ENCODE measurements at regions not wholly inside any gene's neighbourhood (a gene's known extent, or its start where the extent isn't known, plus 50 kb on each side); places are given as distances from the start of the nearest gene placed in this dataset.

DNA sequence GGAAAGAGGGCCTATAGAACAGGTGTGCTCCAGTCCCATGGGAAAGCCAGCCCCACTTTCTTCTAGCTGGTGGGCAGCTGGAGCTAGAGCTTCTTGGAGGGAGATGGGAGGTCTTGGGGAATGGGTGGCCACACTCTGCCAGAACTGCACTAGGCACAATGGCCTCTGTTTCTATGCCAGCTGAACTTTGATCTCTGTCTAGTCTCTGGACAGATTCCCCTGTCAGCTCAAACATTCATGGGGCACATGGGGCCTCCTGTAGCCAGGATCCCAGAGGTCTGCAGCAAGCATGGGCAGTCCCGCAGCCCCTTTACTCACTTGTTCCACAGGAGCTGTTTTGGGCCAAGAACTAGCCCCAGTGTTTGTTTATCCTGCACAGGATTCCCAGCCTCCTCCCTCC lies 591.3 kb upstream of the HS3ST5 start:
- TF ChIP-seq POLR2AphosphoS5 (IDR thresholded peaks at IDR 0.05; ENCODE audit: borderline replicate concordance, low read depth, low read length): no peak
- TF ChIP-seq EZH2 (IDR thresholded peaks at IDR 0.05): no peak

Data from SK-N-MC (cell line).